Panc1 (cell line): ENCODE measurements at regions not wholly inside any gene's neighbourhood (a gene's known extent, or its start where the extent isn't known, plus 50 kb on each side); places are given as distances from the start of the nearest gene placed in this dataset.

ENCODE experiments used
- ATAC-seq: fragments of 200-7000 bp; cut with Tn5 transposase; 2 replicates; pipeline ENCODE4 v1.9.1; 2020; ENCODE audit warnings: mild to moderate bottlenecking, moderate library complexity
- BruUV-seq: library from RNA; stranded (reverse); fragments of 400-500 nt; replicated peaks from 2 replicates; lab custom pipeline; 2021; lab: Mats Ljungman, UMichigan
- CTCF ChIA-PET: fragments of 300-600 bp; sonication (Branson Sonifier 250); formaldehyde crosslinking; loops from one replicate; lab custom pipeline; 2022; ENCODE audit warnings: antibody characterized with exemption; lab: Charles Lee
- POLR2A ChIA-PET: fragments of 300-600 bp; sonication (Branson Sonifier 250); formaldehyde crosslinking; loops from one replicate; lab custom pipeline; 2022; ENCODE audit warnings: antibody characterized with exemption; lab: Charles Lee
- DNase-seq: peaks from one replicate; pipeline ENCODE4 v3.0.0-alpha.2; 2010; ENCODE audit warnings: low read depth, low spot score
- H3K27ac ChIP-seq: 2 replicates; pipeline ENCODE4 v1.5.1; 2011; ENCODE audit warnings: mild to moderate bottlenecking, low read length, inconsistent platforms
- H3K27me3 ChIP-seq: fragments of 200-500 bp; sonication (Bioruptor generic); 2 replicates; pipeline ENCODE4 v1.6.0; 2014; ENCODE audit warnings: low read length, inconsistent platforms; ENCODE audit not compliant: control insufficient read depth, insufficient read depth
- H3K36me3 ChIP-seq: fragments of 200-500 bp; sonication (Bioruptor generic); 2 replicates; pipeline ENCODE4 v1.5.1; 2014; ENCODE audit warnings: inconsistent platforms, mild to moderate bottlenecking, low read length, moderate library complexity; ENCODE audit not compliant: control insufficient read depth, insufficient read depth
- H3K4me1 ChIP-seq: 2 replicates; pipeline ENCODE4 v1.5.1; 2011; ENCODE audit warnings: inconsistent platforms, mild to moderate bottlenecking, low read length, moderate library complexity; ENCODE audit not compliant: control insufficient read depth, insufficient read depth
- H3K4me3 ChIP-seq, 2 experiments: 2 replicates each; pipeline ENCODE4 v1.5.1; 2011 to 2012; ENCODE audit warnings: low read depth in 2 of 2, low read length in 2 of 2, mild to moderate bottlenecking in 2 of 2, inconsistent platforms in 1 of 2, moderate library complexity in 1 of 2
- H3K9me3 ChIP-seq: fragments of 200-500 bp; sonication (Bioruptor generic); 2 replicates; pipeline ENCODE4 v1.5.1; 2014; ENCODE audit warnings: low read depth, mild to moderate bottlenecking, inconsistent platforms, low read length, moderate library complexity; ENCODE audit not compliant: control insufficient read depth, insufficient read depth
- POLR2AphosphoS5 ChIP-seq: IDR thresholded peaks from 2 replicates; pipeline ENCODE4 v1.6.1; 2012; ENCODE audit warnings: mild to moderate bottlenecking, low read depth, low read length, moderate library complexity
- REST ChIP-seq, 2 experiments: IDR thresholded peaks; 2 replicates each; pipeline ENCODE4 v1.6.1; 2011 to 2012; ENCODE audit warnings: low read depth in 2 of 2, control low read depth in 1 of 2, low read length in 1 of 2, mild to moderate bottlenecking in 1 of 2, moderate library complexity in 1 of 2; ENCODE audit not compliant: insufficient read depth in 1 of 2
- SIN3A ChIP-seq: IDR thresholded peaks from 2 replicates; pipeline ENCODE4 v1.6.1; 2012; ENCODE audit warnings: low read depth, mild to moderate bottlenecking, low read length, moderate library complexity, borderline replicate concordance; ENCODE audit not compliant: insufficient read depth
- TCF7L2 ChIP-seq: IDR thresholded peaks from 2 replicates; pipeline ENCODE4 v1.6.1; 2011; ENCODE audit warnings: mild to moderate bottlenecking, low read depth, low read length, inconsistent platforms
- in situ Hi-C: cut with HindIII; loops from 2 replicates; pipeline ENCODE4 v1.10.0; 2016; ENCODE audit warnings: low sequenced_read_pairs, low pct_unique_long_range_greater_than_20kb
- intact Hi-C: fragments of 100-400 bp; cut with micrococcal nuclease; formaldehyde crosslinking; loops from one replicate; pipeline ENCODE4 v1.10.0; 2022; ENCODE audit not compliant: unreplicated experiment
- TF ChIP-seq, protein P1 (sequence below): fragments of 450-650 bp; IDR thresholded peaks from 2 replicates; pipeline ENCODE4 v1.5.1; 2017; ENCODE audit warnings: mild to moderate bottlenecking

DNA sequence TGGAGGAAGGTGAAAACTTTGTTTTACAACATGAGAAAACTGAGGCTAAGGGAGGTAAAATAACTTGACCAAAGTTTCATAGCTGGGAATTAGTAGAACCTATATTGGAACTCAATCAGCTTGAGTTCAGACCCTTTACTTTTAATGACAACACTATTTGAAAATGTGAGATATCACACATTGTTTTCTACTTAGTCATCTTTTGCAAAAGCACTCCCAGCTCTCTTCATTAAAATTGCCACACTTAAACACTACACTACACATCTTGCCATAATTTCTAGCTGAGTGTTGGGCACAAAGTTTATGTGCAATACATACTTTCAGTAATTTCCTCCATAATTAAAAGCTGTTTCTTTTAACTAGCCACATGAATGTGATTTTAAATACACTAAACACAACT, 230.4 kb upstream of the DCBLD2 start:
- intact Hi-C loops (no loop called here), in situ Hi-C loops (no loop called here)
- H3K36me3 ChIP-seq, result no peaks in the 10 kb centered on the region
- BruUV-seq, result no TSS peak
- no peaks in the 10 kb centered on the region for H3K27me3 ChIP-seq
- no peak overlapping the region for H3K27ac ChIP-seq
- no peaks in the 10 kb centered on the region for H3K9me3 ChIP-seq
- DNase-seq (no peak), ATAC-seq (no peak)
- CTCF ChIA-PET, result no interaction called here
- no peak overlapping the region for H3K4me3 ChIP-seq
- H3K4me1 ChIP-seq, result no peaks in the 10 kb centered on the region
- POLR2A ChIA-PET, result no interaction called here
- no peak for TF ChIP-seq SIN3A
- TF ChIP-seq REST (IDR thresholded peaks at IDR 0.05; ENCODE audit: insufficient read depth in 1 of 2, low read depth in 2 of 2, low read length in 1 of 2), result no peak

- H3K27ac ChIP-seq, result no peak overlapping the region
- ChIA-PET POLR2A (no interaction called here), CTCF (no interaction called here)
- H3K27me3 ChIP-seq, result no peaks in the 10 kb centered on the region
- BruUV-seq, result no TSS peak
- in situ Hi-C loops (no loop called here), intact Hi-C loops (no loop called here)
- ATAC-seq (no peak), DNase-seq (no peak)
- no peaks in the 10 kb centered on the region for H3K9me3 ChIP-seq
- TF ChIP-seq TCF7L2 (no peak), SIN3A (no peak), POLR2AphosphoS5 (no peak), REST (IDR thresholded peaks at IDR 0.05; ENCODE audit: insufficient read depth in 1 of 2, low read depth in 2 of 2, low read length in 1 of 2) (no peak)
- TF ChIP-seq, protein P1, sequence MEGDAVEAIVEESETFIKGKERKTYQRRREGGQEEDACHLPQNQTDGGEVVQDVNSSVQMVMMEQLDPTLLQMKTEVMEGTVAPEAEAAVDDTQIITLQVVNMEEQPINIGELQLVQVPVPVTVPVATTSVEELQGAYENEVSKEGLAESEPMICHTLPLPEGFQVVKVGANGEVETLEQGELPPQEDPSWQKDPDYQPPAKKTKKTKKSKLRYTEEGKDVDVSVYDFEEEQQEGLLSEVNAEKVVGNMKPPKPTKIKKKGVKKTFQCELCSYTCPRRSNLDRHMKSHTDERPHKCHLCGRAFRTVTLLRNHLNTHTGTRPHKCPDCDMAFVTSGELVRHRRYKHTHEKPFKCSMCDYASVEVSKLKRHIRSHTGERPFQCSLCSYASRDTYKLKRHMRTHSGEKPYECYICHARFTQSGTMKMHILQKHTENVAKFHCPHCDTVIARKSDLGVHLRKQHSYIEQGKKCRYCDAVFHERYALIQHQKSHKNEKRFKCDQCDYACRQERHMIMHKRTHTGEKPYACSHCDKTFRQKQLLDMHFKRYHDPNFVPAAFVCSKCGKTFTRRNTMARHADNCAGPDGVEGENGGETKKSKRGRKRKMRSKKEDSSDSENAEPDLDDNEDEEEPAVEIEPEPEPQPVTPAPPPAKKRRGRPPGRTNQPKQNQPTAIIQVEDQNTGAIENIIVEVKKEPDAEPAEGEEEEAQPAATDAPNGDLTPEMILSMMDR, result no peak
- H3K4me3 ChIP-seq, result no peak overlapping the region
- no peaks in the 10 kb centered on the region for H3K4me1 ChIP-seq
- no peaks in the 10 kb centered on the region for H3K36me3 ChIP-seq
Measured at GRCh38 chr3:99128725-99129505, 227.4 kb upstream of the DCBLD2 start.
